ENCODE measurements at regions not wholly inside any gene's neighbourhood (a gene's known extent, or its start where the extent isn't known, plus 50 kb on each side); places are given as distances from the start of the nearest gene placed in this dataset.

GRCh38 chr15:70197945-70198361 is 100.2 kb upstream of the TLE3 start (continued):
- TF ChIP-seq RUNX1 (IDR thresholded peaks at IDR 0.05; ENCODE audit: low read depth): no peak

GRCh38 chr15:70197318-70197944 is 99.7 kb upstream of the TLE3 start:
- CTCF ChIA-PET (ENCODE audit: low intra/inter-chr PET ratio): no interaction called here
- peaks cover 9% of the 10 kb centered on the region; the same call in 1 of the 2 replicates for H4K20me1 ChIP-seq (replicated peaks; ENCODE audit: control insufficient read depth, insufficient read depth, low read length)
- H3K36me3 ChIP-seq (ENCODE audit: control insufficient read depth, insufficient read depth, low read length): no peaks in the 10 kb centered on the region
- H3K9me3 ChIP-seq (replicated peaks; ENCODE audit: control insufficient read depth, insufficient read depth, low read depth, low read length): no peaks in the 10 kb centered on the region
- WGBS (ENCODE audit: insufficient coverage, low coverage, missing lambda C conversion rate): 8% methylated on average over 10 of the region's 10 CpGs
- H3K4me1 ChIP-seq (replicated peaks in 1 of 2; ENCODE audit: control insufficient read depth in 2 of 2, insufficient read depth in 2 of 2, low read length in 2 of 2): peaks cover 6 to 14% of the 10 kb centered on the region in 2 experiments
- no peaks in the 10 kb centered on the region for H3K9me1 ChIP-seq (ENCODE audit: control insufficient read depth, insufficient read depth, low read length)
- TF ChIP-seq ZFP36 (IDR thresholded peaks at IDR 0.05; ENCODE audit: low read depth, low read length, partially characterized antibody): peak; percentile 17
- TF ChIP-seq SRSF9 (IDR thresholded peaks at IDR 0.05; ENCODE audit: borderline replicate concordance, low read depth, low read length): no peak
- TF ChIP-seq, protein P1, sequence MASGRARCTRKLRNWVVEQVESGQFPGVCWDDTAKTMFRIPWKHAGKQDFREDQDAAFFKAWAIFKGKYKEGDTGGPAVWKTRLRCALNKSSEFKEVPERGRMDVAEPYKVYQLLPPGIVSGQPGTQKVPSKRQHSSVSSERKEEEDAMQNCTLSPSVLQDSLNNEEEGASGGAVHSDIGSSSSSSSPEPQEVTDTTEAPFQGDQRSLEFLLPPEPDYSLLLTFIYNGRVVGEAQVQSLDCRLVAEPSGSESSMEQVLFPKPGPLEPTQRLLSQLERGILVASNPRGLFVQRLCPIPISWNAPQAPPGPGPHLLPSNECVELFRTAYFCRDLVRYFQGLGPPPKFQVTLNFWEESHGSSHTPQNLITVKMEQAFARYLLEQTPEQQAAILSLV (tag; IDR thresholded peaks at IDR 0.05): no peak
- no peak overlapping the region for H2AFZ ChIP-seq (ENCODE audit: low read depth, low read length)
- no peak overlapping the region for H3K9ac ChIP-seq (ENCODE audit: insufficient read depth in 1 of 2, low read depth in 2 of 2, low read length in 2 of 2)
- H3K4me2 ChIP-seq (ENCODE audit: insufficient read depth, low read length): no peak overlapping the region
- peaks cover 37 to 80% of the 10 kb centered on the region in 2 experiments for H3K27me3 ChIP-seq (ENCODE audit: control insufficient read depth in 2 of 2, insufficient read depth in 2 of 2, low read length in 2 of 2)
- H3K4me3 ChIP-seq: no peak overlapping the region
- no peaks in the 10 kb centered on the region for H3K79me2 ChIP-seq (ENCODE audit: control insufficient read depth, insufficient read depth, low read length)
- FAIRE-seq (no peak), DNase-seq (ENCODE audit: extremely low read depth in 1 of 4, low spot score in 3 of 4) (no peak), ATAC-seq (no peak)
- in situ Hi-C loops (cut with MboI): no loop called here
- H3K27ac ChIP-seq (ENCODE audit: extremely low read depth, low read depth, low read length): no peak overlapping the region
- POLR2A ChIA-PET: interaction anchor here (0.7 kb wide), 1 partner anchor 10 kb away, joined by 3 read pairs; no protein-coding TSS in a partner anchor
- no TSS peak for BruUV-seq (replicated peaks)
- intact Hi-C loops (cut with micrococcal nuclease): no loop called here
